H1 (cell line): ENCODE measurements at regions not wholly inside any gene's neighbourhood (a gene's known extent, or its start where the extent isn't known, plus 50 kb on each side); places are given as distances from the start of the nearest gene placed in this dataset.

ENCODE experiments used
- CTCF ChIA-PET: fragments of 300-600 bp; sonication (Branson Sonifier 250); formaldehyde crosslinking; loops from one replicate; lab custom pipeline; 2021; ENCODE audit not compliant: partially characterized antibody; lab: Charles Lee
- POLR2A ChIA-PET: fragments of 300-600 bp; sonication (Branson Sonifier 250); formaldehyde crosslinking; loops from one replicate; lab custom pipeline; 2021; ENCODE audit warnings: inconsistent platforms; ENCODE audit not compliant: partially characterized antibody; lab: Charles Lee
- DNase-seq, 2 experiments: peaks; one replicate each; pipeline versions ENCODE4 v3.0.0 to v3.0.0-alpha.2; 2010 to 2022; ENCODE audit warnings: low spot score in 2 of 2, low read depth in 1 of 2, mixed read lengths in 1 of 2
- FAIRE-seq: peaks from 2 replicates; lab custom pipeline; 2011; peaks lifted over from hg19 to GRCh38; lab: Jason Lieb, UNC
- H2AFZ ChIP-seq: 2 replicates; pipeline ENCODE4 v1.8.1; 2012; ENCODE audit warnings: low read length, inconsistent platforms
- H2AK5ac ChIP-seq: 2 replicates; pipeline ENCODE4 v1.6.1; 2013; ENCODE audit warnings: low read depth, low read length
- H2BK120ac ChIP-seq: replicated peaks from 2 replicates; pipeline ENCODE3; 2013; ENCODE audit warnings: low read depth, low read length, inconsistent platforms
- H2BK12ac ChIP-seq: 2 replicates; pipeline ENCODE4 v1.6.1; 2013; ENCODE audit warnings: low read depth, low read length
- H2BK15ac ChIP-seq: 2 replicates; pipeline ENCODE4 v1.6.1; 2013; ENCODE audit warnings: low read length
- H2BK20ac ChIP-seq: 2 replicates; pipeline ENCODE4 v1.6.1; 2013; ENCODE audit warnings: low read length
- H2BK5ac ChIP-seq: 2 replicates; pipeline ENCODE4 v1.6.1; 2013; ENCODE audit warnings: low read depth, low read length
- H3K14ac ChIP-seq: 2 replicates; pipeline ENCODE4 v1.6.1; 2013; ENCODE audit warnings: inconsistent platforms; ENCODE audit not compliant: insufficient read length
- H3K18ac ChIP-seq: 2 replicates; pipeline ENCODE4 v1.6.1; 2013; ENCODE audit warnings: low read length; ENCODE audit errors: extremely low read depth
- H3K23ac ChIP-seq: 2 replicates; pipeline ENCODE4 v1.6.1; 2013; ENCODE audit warnings: inconsistent platforms; ENCODE audit not compliant: insufficient read length
- H3K23me2 ChIP-seq: 2 replicates; pipeline ENCODE4 v1.6.1; 2013; ENCODE audit warnings: low read depth, low read length
- H3K27ac ChIP-seq: 2 replicates; pipeline ENCODE4 v1.6.1; 2011; ENCODE audit warnings: low read depth, low read length, inconsistent platforms
- H3K27me3 ChIP-seq, 4 experiments: replicated peaks in 1 of 4; 1 replicate in 1 of 4; 2 replicates in 3 of 4; pipeline versions ENCODE4 v1.6.1 to v1.8.1; 2011 to 2013; ENCODE audit warnings: low read length in 3 of 4, mild to moderate bottlenecking in 3 of 4, inconsistent platforms in 2 of 4, mixed read lengths in 2 of 4, moderate library complexity in 1 of 4; ENCODE audit not compliant: control insufficient read depth in 3 of 4, insufficient read depth in 3 of 4; ENCODE audit errors: extremely low read depth in 1 of 4
- H3K36me3 ChIP-seq, 4 experiments: 2 replicates each; pipeline versions ENCODE4 v1.6.1 to v1.8.1; 2011 to 2013; ENCODE audit warnings: mild to moderate bottlenecking in 4 of 4, low read length in 3 of 4, moderate library complexity in 2 of 4, control low read depth in 1 of 4, inconsistent platforms in 1 of 4; ENCODE audit not compliant: insufficient read depth in 4 of 4, control insufficient read depth in 2 of 4
- H3K4ac ChIP-seq: replicated peaks from 2 replicates; pipeline ENCODE3; 2013; ENCODE audit warnings: low read length, low read depth, mixed read lengths, inconsistent platforms; ENCODE audit not compliant: insufficient read length
- H3K4me1 ChIP-seq, 4 experiments: replicated peaks in 1 of 4; 1 replicate in 1 of 4; 2 replicates in 3 of 4; pipeline versions ENCODE4 v1.6.1 to v1.8.1; 2011 to 2013; ENCODE audit warnings: low read length in 3 of 4, inconsistent platforms in 2 of 4, mixed read lengths in 1 of 4; ENCODE audit not compliant: insufficient read depth in 4 of 4, control insufficient read depth in 3 of 4
- H3K4me2 ChIP-seq, 2 experiments: 2 replicates each; pipeline versions ENCODE4 v1.6.1 to v1.8.1; 2011 to 2013; ENCODE audit warnings: low read depth in 2 of 2, low read length in 2 of 2, control low read depth in 1 of 2, inconsistent platforms in 1 of 2, mild to moderate bottlenecking in 1 of 2; ENCODE audit not compliant: insufficient read depth in 1 of 2
- H3K4me3 ChIP-seq, 4 experiments: fragments of 200-600, 300-600 bp in 1 of 4; sonication (generic), shearing (Covaris generic), sonication (Bioruptor Twin) in 1 of 4; 2 replicates each; pipeline versions ENCODE4 v1.5.1 to v1.8.1; 2011 to 2016; ENCODE audit warnings: low read length in 4 of 4, low read depth in 3 of 4, control low read depth in 2 of 4, inconsistent platforms in 2 of 4, mild to moderate bottlenecking in 2 of 4, mixed read lengths in 1 of 4, moderate library complexity in 1 of 4; ENCODE audit not compliant: insufficient read depth in 2 of 4; ENCODE audit errors: extremely low read depth in 1 of 4
- H3K56ac ChIP-seq: replicated peaks from 2 replicates; pipeline ENCODE3; 2013; ENCODE audit warnings: low read depth, mild to moderate bottlenecking, mixed read lengths, low read length, inconsistent platforms; ENCODE audit not compliant: insufficient read length
- H3K79me1 ChIP-seq: 2 replicates; pipeline ENCODE4 v1.6.1; 2013; ENCODE audit warnings: low read depth, low read length, control low read depth
- H3K79me2 ChIP-seq, 2 experiments: 2 replicates each; pipeline versions ENCODE4 v1.6.1 to v1.8.1; 2012 to 2013; ENCODE audit warnings: low read length in 2 of 2, mild to moderate bottlenecking in 2 of 2, inconsistent platforms in 1 of 2; ENCODE audit not compliant: insufficient read depth in 2 of 2, control insufficient read depth in 1 of 2
- H3K9ac ChIP-seq, 4 experiments: replicated peaks in 1 of 4; 1 replicate in 1 of 4; 2 replicates in 3 of 4; pipeline versions ENCODE4 v1.6.1 to v1.8.1; 2011 to 2013; ENCODE audit warnings: low read depth in 3 of 4, low read length in 3 of 4, control low read depth in 2 of 4, mild to moderate bottlenecking in 2 of 4, moderate library complexity in 2 of 4, inconsistent platforms in 1 of 4; ENCODE audit errors: extremely low read depth in 1 of 4
- H3K9me3 ChIP-seq, 2 experiments: 2 replicates each; pipeline versions ENCODE4 v1.6.1 to v1.8.1; 2012 to 2013; ENCODE audit warnings: mild to moderate bottlenecking in 2 of 2, moderate library complexity in 2 of 2, control low read depth in 1 of 2, inconsistent platforms in 1 of 2, low read depth in 1 of 2, low read length in 1 of 2, mixed read lengths in 1 of 2; ENCODE audit not compliant: insufficient read depth in 2 of 2
- H4K20me1 ChIP-seq, 2 experiments: replicated peaks in 1 of 2; 2 replicates each; pipeline versions ENCODE3 to v1.8.1; 2011 to 2013; ENCODE audit warnings: inconsistent platforms in 2 of 2, low read length in 2 of 2, mild to moderate bottlenecking in 1 of 2; ENCODE audit not compliant: insufficient read depth in 2 of 2, control insufficient read depth in 1 of 2
- H4K5ac ChIP-seq: 2 replicates; pipeline ENCODE4 v1.6.1; 2013; ENCODE audit warnings: low read length, low read depth, mixed read lengths, inconsistent platforms; ENCODE audit not compliant: insufficient read length
- H4K8ac ChIP-seq: 2 replicates; pipeline ENCODE4 v1.8.0; 2013; ENCODE audit warnings: mild to moderate bottlenecking, moderate library complexity, low read length, inconsistent platforms; ENCODE audit not compliant: insufficient read depth; ENCODE audit errors: extremely low read depth
- H4K91ac ChIP-seq: replicated peaks from 2 replicates; pipeline ENCODE3; 2013; ENCODE audit warnings: low read length, mixed read lengths, inconsistent platforms; ENCODE audit not compliant: insufficient read length
- ASH2L ChIP-seq: fragments of 200-600, 300-600 bp; sonication (generic); IDR thresholded peaks from one replicate; pipeline ENCODE4 v1.7.1; 2017; ENCODE audit warnings: low read length
- BACH1 ChIP-seq: IDR thresholded peaks from 2 replicates; pipeline ENCODE4 v1.6.1; 2012; ENCODE audit warnings: low read length, improper control_type of control experiment
- CBX8 ChIP-seq: fragments of 300-800, 300-1000 bp; sonication (generic); IDR thresholded peaks from 2 replicates; pipeline ENCODE4 v1.7.1; 2016; ENCODE audit warnings: low read depth, low read length, borderline replicate concordance
- CEBPB ChIP-seq: IDR thresholded peaks from 2 replicates; pipeline ENCODE4 v1.6.1; 2012; ENCODE audit warnings: low read depth, low read length
- CHD1 ChIP-seq: IDR thresholded peaks from 2 replicates; pipeline ENCODE4 v1.6.1; 2012; ENCODE audit warnings: low read depth, low read length, improper control_type of control experiment
- CHD2 ChIP-seq: IDR thresholded peaks from 2 replicates; pipeline ENCODE4 v1.6.1; 2012; ENCODE audit warnings: low read length, improper control_type of control experiment
- HDAC6 ChIP-seq: IDR thresholded peaks from one replicate; pipeline ENCODE4 v1.7.1; 2012; ENCODE audit warnings: low read depth, mild to moderate bottlenecking, inconsistent platforms, low read length, moderate library complexity
- NRF1 ChIP-seq: IDR thresholded peaks from 2 replicates; pipeline ENCODE4 v1.6.1; 2011; ENCODE audit warnings: mild to moderate bottlenecking, low read depth, low read length, improper control_type of control experiment
- PHF8 ChIP-seq: fragments of 200-600 bp; sonication (generic); conservative IDR thresholded peaks from 2 replicates; pipeline ENCODE4 v1.7.1; 2012; ENCODE audit warnings: low read depth, mild to moderate bottlenecking, inconsistent platforms, low read length, moderate library complexity
- POU5F1 ChIP-seq: IDR thresholded peaks from 2 replicates; pipeline ENCODE4 v1.6.1; 2011; ENCODE audit warnings: low read depth, mild to moderate bottlenecking, low read length, moderate library complexity
- SAP30 ChIP-seq: fragments of 300-600 bp; sonication (generic); IDR thresholded peaks from 2 replicates; pipeline ENCODE4 v1.7.1; 2012; ENCODE audit warnings: low read length, moderate library complexity, mild to moderate bottlenecking, inconsistent platforms; ENCODE audit not compliant: insufficient read depth, insufficient replicate concordance
- TAF7 ChIP-seq: optimal IDR thresholded peaks from 2 replicates; pipeline ENCODE3; 2011; ENCODE audit warnings: low read depth, mild to moderate bottlenecking, inconsistent platforms, low read length, moderate library complexity, borderline replicate concordance
- WGBS, 2 experiments: shearing (Covaris generic) in 1 of 2; methylation state at CpG; one replicate each; pipeline versions ENCODE4 v1.1.6 to v1.1.7; 2013 to 2015; ENCODE audit warnings: low lambda C conversion rate in 2 of 2, mixed read lengths in 2 of 2, inconsistent platforms in 1 of 2, low coverage in 1 of 2, missing lambda C conversion rate in 1 of 2; ENCODE audit not compliant: insufficient replicate concordance in 2 of 2, insufficient coverage in 1 of 2, insufficient read length in 1 of 2; ENCODE audit errors: extremely low coverage in 1 of 2, missing lambda C conversion rate in 1 of 2; 5-methylcytosine and 5-hydroxymethylcytosine counted together
- TF ChIP-seq, protein P1 (sequence below): IDR thresholded peaks from 2 replicates; pipeline ENCODE4 v1.6.1; 2011; ENCODE audit warnings: low read depth, mild to moderate bottlenecking, low read length; ENCODE audit not compliant: insufficient read depth
- TF ChIP-seq, protein P2 (sequence below): IDR thresholded peaks from 2 replicates; pipeline ENCODE4 v1.6.1; 2012; ENCODE audit warnings: low read length, inconsistent platforms

- Histone ChIP-seq H3K9me3 (no peaks in the 10 kb centered on the region), H2AK5ac (no peak overlapping the region), H3K79me1 (no peaks in the 10 kb centered on the region), H3K4me2 (no peak overlapping the region), H3K4me3 (no peak overlapping the region), H3K27ac (no peak overlapping the region), H4K91ac (no peak overlapping the region), H2BK5ac (no peak overlapping the region), H3K4ac (no peak overlapping the region), H2BK12ac (no peak overlapping the region), H4K20me1 (no peaks in the 10 kb centered on the region), H3K23me2 (no peaks in the 10 kb centered on the region), H4K8ac (no peak overlapping the region), H3K56ac (no peak overlapping the region), H2AFZ (no peak overlapping the region), H2BK120ac (no peak overlapping the region), H3K14ac (no peak overlapping the region), H3K36me3 (no peaks in the 10 kb centered on the region), H3K79me2 (no peaks in the 10 kb centered on the region), H3K4me1 (no peaks in the 10 kb centered on the region), H4K5ac (no peak overlapping the region), H2BK20ac (no peak overlapping the region), H3K23ac (no peak overlapping the region), H2BK15ac (no peak overlapping the region), H3K27me3 (no peaks in the 10 kb centered on the region), H3K18ac (no peak overlapping the region), H3K9ac (no peak overlapping the region)
- DNase-seq (no peak), FAIRE-seq (no peak)
- WGBS, 2 experiments: 91% methylated on average over 6 of the region's 7 CpGs; no CpG with 5 or more reads in 1 of the 2 experiments
- ChIA-PET POLR2A (no interaction called here), CTCF (no interaction called here)
- TF ChIP-seq CHD1 (no peak), CHD2 (no peak), POU5F1 (no peak), PHF8 (no peak), ASH2L (no peak), CBX8 (no peak), NRF1 (no peak), CEBPB (no peak), BACH1 (no peak), TAF7 (no peak), HDAC6 (no peak), SAP30 (no peak)
- TF ChIP-seq, protein P1, sequence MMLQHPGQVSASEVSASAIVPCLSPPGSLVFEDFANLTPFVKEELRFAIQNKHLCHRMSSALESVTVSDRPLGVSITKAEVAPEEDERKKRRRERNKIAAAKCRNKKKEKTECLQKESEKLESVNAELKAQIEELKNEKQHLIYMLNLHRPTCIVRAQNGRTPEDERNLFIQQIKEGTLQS: no peak
- TF ChIP-seq, protein P2, sequence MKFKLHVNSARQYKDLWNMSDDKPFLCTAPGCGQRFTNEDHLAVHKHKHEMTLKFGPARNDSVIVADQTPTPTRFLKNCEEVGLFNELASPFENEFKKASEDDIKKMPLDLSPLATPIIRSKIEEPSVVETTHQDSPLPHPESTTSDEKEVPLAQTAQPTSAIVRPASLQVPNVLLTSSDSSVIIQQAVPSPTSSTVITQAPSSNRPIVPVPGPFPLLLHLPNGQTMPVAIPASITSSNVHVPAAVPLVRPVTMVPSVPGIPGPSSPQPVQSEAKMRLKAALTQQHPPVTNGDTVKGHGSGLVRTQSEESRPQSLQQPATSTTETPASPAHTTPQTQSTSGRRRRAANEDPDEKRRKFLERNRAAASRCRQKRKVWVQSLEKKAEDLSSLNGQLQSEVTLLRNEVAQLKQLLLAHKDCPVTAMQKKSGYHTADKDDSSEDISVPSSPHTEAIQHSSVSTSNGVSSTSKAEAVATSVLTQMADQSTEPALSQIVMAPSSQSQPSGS: no peak
Observed at GRCh38 chrX:39238006-39238405, 436.7 kb downstream of the MID1IP1 start.
